ENCODE measurements at regions not wholly inside any gene's neighbourhood (a gene's known extent, or its start where the extent isn't known, plus 50 kb on each side); places are given as distances from the start of the nearest gene placed in this dataset.

GRCh38 chr20:4568361-4568959 is 117.8 kb upstream of the PRNP start:
- Histone ChIP-seq H3K4me1 (ENCODE audit: control insufficient read depth, insufficient read depth, low read length) (no peaks in the 10 kb centered on the region), H3K9me3 (ENCODE audit: control insufficient read depth, insufficient read depth, low read length) (no peaks in the 10 kb centered on the region), H3K4me3 (ENCODE audit: low read depth, low read length) (no peak overlapping the region), H3K27me3 (ENCODE audit: control insufficient read depth, insufficient read depth, low read length) (peaks cover 2% of the 10 kb centered on the region), H3K36me3 (ENCODE audit: control insufficient read depth, insufficient read depth, low read length) (no peaks in the 10 kb centered on the region), H3K27ac (ENCODE audit: low read depth, low read length) (no peak overlapping the region)
- DNase-seq (ENCODE audit: low read depth in 4 of 6, low spot score in 6 of 6), result no peak
- no CpG with 5 or more reads among the region's 4 CpGs for WGBS (ENCODE audit: insufficient coverage)

GRCh38 chr20:4567170-4567569 is 119.1 kb upstream of the PRNP start:
- no peak overlapping the region for H3K27ac ChIP-seq (ENCODE audit: low read depth, low read length)
- 100% methylated on average over 1 of the region's 2 CpGs for WGBS (ENCODE audit: insufficient coverage)

GRCh38 chr20:4563534-4563933 is 122.7 kb upstream of the PRNP start:
- 20% methylated on average over 2 of the region's 4 CpGs for WGBS (ENCODE audit: insufficient coverage)
- DNase-seq (ENCODE audit: low read depth in 4 of 6, low spot score in 6 of 6), result peak in 1 of 6 donors; percentile 43
- no peak overlapping the region for H3K27ac ChIP-seq (ENCODE audit: low read depth, low read length)
- H3K4me3 ChIP-seq (ENCODE audit: low read depth, low read length), result no peak overlapping the region
- H3K4me1 ChIP-seq (ENCODE audit: control insufficient read depth, insufficient read depth, low read length), result no peaks in the 10 kb centered on the region
- H3K27me3 ChIP-seq (ENCODE audit: control insufficient read depth, insufficient read depth, low read length), result no peaks in the 10 kb centered on the region
- no peaks in the 10 kb centered on the region for H3K9me3 ChIP-seq (ENCODE audit: control insufficient read depth, insufficient read depth, low read length)
- no peaks in the 10 kb centered on the region for H3K36me3 ChIP-seq (ENCODE audit: control insufficient read depth, insufficient read depth, low read length)

More at GRCh38 chr20:4567170-4567569, 119.1 kb upstream of the PRNP start:
- no peaks in the 10 kb centered on the region for H3K9me3 ChIP-seq (ENCODE audit: control insufficient read depth, insufficient read depth, low read length)
- no peaks in the 10 kb centered on the region for H3K4me1 ChIP-seq (ENCODE audit: control insufficient read depth, insufficient read depth, low read length)
- no peak for DNase-seq (ENCODE audit: low read depth in 4 of 6, low spot score in 6 of 6)
- no peak overlapping the region for H3K4me3 ChIP-seq (ENCODE audit: low read depth, low read length)
- H3K27me3 ChIP-seq (ENCODE audit: control insufficient read depth, insufficient read depth, low read length), result peaks cover 2% of the 10 kb centered on the region
- H3K36me3 ChIP-seq (ENCODE audit: control insufficient read depth, insufficient read depth, low read length), result no peaks in the 10 kb centered on the region

GRCh38 chr20:4563031-4563430 is 123.2 kb upstream of the PRNP start:
- H3K4me3 ChIP-seq (ENCODE audit: low read depth, low read length), result no peak overlapping the region
- peak in 1 of 6 donors; percentile 17 for DNase-seq (ENCODE audit: low read depth in 4 of 6, low spot score in 6 of 6)
- H3K27ac ChIP-seq (ENCODE audit: low read depth, low read length), result no peak overlapping the region
- no peaks in the 10 kb centered on the region for H3K27me3 ChIP-seq (ENCODE audit: control insufficient read depth, insufficient read depth, low read length)
- H3K36me3 ChIP-seq (ENCODE audit: control insufficient read depth, insufficient read depth, low read length), result no peaks in the 10 kb centered on the region
- H3K9me3 ChIP-seq (ENCODE audit: control insufficient read depth, insufficient read depth, low read length), result no peaks in the 10 kb centered on the region
- no peaks in the 10 kb centered on the region for H3K4me1 ChIP-seq (ENCODE audit: control insufficient read depth, insufficient read depth, low read length)

- H3K9me3 ChIP-seq (ENCODE audit: control insufficient read depth, insufficient read depth, low read length), result no peaks in the 10 kb centered on the region
- H3K27me3 ChIP-seq (ENCODE audit: control insufficient read depth, insufficient read depth, low read length), result no peaks in the 10 kb centered on the region
- no peak overlapping the region for H3K4me3 ChIP-seq (ENCODE audit: low read depth, low read length)
- H3K36me3 ChIP-seq (ENCODE audit: control insufficient read depth, insufficient read depth, low read length), result no peaks in the 10 kb centered on the region
- no peak for DNase-seq (ENCODE audit: low read depth in 4 of 6, low spot score in 6 of 6)
- H3K4me1 ChIP-seq (ENCODE audit: control insufficient read depth, insufficient read depth, low read length), result no peaks in the 10 kb centered on the region
- no CpG with 5 or more reads among the region's 2 CpGs for WGBS (ENCODE audit: insufficient coverage)
- H3K27ac ChIP-seq (ENCODE audit: low read depth, low read length), result no peak overlapping the region
Measured at GRCh38 chr20:4560667-4561066, 125.6 kb upstream of the PRNP start.

- WGBS (ENCODE audit: insufficient coverage), result 93% methylated on average over 1 of the region's 2 CpGs
- Histone ChIP-seq H3K27ac (ENCODE audit: low read depth, low read length) (no peak overlapping the region), H3K36me3 (ENCODE audit: control insufficient read depth, insufficient read depth, low read length) (no peaks in the 10 kb centered on the region), H3K9me3 (ENCODE audit: control insufficient read depth, insufficient read depth, low read length) (no peaks in the 10 kb centered on the region), H3K4me1 (ENCODE audit: control insufficient read depth, insufficient read depth, low read length) (no peaks in the 10 kb centered on the region), H3K4me3 (ENCODE audit: low read depth, low read length) (no peak overlapping the region), H3K27me3 (ENCODE audit: control insufficient read depth, insufficient read depth, low read length) (no peaks in the 10 kb centered on the region)
- no peak for DNase-seq (ENCODE audit: low read depth in 4 of 6, low spot score in 6 of 6)
Measured at GRCh38 chr20:4559906-4560305, 126.3 kb upstream of the PRNP start.

GRCh38 chr20:4559106-4559505 is 127.2 kb upstream of the PRNP start:
- DNase-seq (ENCODE audit: low read depth in 4 of 6, low spot score in 6 of 6), result no peak
- Histone ChIP-seq H3K4me1 (ENCODE audit: control insufficient read depth, insufficient read depth, low read length) (no peaks in the 10 kb centered on the region), H3K4me3 (ENCODE audit: low read depth, low read length) (no peak overlapping the region), H3K36me3 (ENCODE audit: control insufficient read depth, insufficient read depth, low read length) (no peaks in the 10 kb centered on the region), H3K27me3 (ENCODE audit: control insufficient read depth, insufficient read depth, low read length) (no peaks in the 10 kb centered on the region), H3K27ac (ENCODE audit: low read depth, low read length) (no peak overlapping the region), H3K9me3 (ENCODE audit: control insufficient read depth, insufficient read depth, low read length) (no peaks in the 10 kb centered on the region)

- H3K9me3 ChIP-seq (ENCODE audit: control insufficient read depth, insufficient read depth, low read length), result no peaks in the 10 kb centered on the region
- no peak overlapping the region for H3K27ac ChIP-seq (ENCODE audit: low read depth, low read length)
- H3K4me1 ChIP-seq (ENCODE audit: control insufficient read depth, insufficient read depth, low read length), result no peaks in the 10 kb centered on the region
- no peak for DNase-seq (ENCODE audit: low read depth in 4 of 6, low spot score in 6 of 6)
- no peaks in the 10 kb centered on the region for H3K36me3 ChIP-seq (ENCODE audit: control insufficient read depth, insufficient read depth, low read length)
- H3K27me3 ChIP-seq (ENCODE audit: control insufficient read depth, insufficient read depth, low read length), result no peaks in the 10 kb centered on the region
- no CpG with 5 or more reads among the region's 4 CpGs for WGBS (ENCODE audit: insufficient coverage)
- H3K4me3 ChIP-seq (ENCODE audit: low read depth, low read length), result no peak overlapping the region
Measured at GRCh38 chr20:4556781-4557180, 129.5 kb upstream of the PRNP start.

- Histone ChIP-seq H3K27ac (ENCODE audit: low read depth, low read length) (no peak overlapping the region), H3K27me3 (ENCODE audit: control insufficient read depth, insufficient read depth, low read length) (no peaks in the 10 kb centered on the region), H3K4me1 (ENCODE audit: control insufficient read depth, insufficient read depth, low read length) (no peaks in the 10 kb centered on the region), H3K4me3 (ENCODE audit: low read depth, low read length) (no peak overlapping the region), H3K9me3 (ENCODE audit: control insufficient read depth, insufficient read depth, low read length) (no peaks in the 10 kb centered on the region), H3K36me3 (ENCODE audit: control insufficient read depth, insufficient read depth, low read length) (no peaks in the 10 kb centered on the region)
- DNase-seq (ENCODE audit: low read depth in 4 of 6, low spot score in 6 of 6), result no peak
- 86% methylated on average over 4 of the region's 8 CpGs for WGBS (ENCODE audit: insufficient coverage)
Measured at GRCh38 chr20:4555188-4555890, 130.9 kb upstream of the PRNP start.

- peak in 1 of 6 donors; percentile 25 for DNase-seq (ENCODE audit: low read depth in 4 of 6, low spot score in 6 of 6)
- Histone ChIP-seq H3K36me3 (ENCODE audit: control insufficient read depth, insufficient read depth, low read length) (no peaks in the 10 kb centered on the region), H3K4me3 (ENCODE audit: low read depth, low read length) (no peak overlapping the region), H3K9me3 (ENCODE audit: control insufficient read depth, insufficient read depth, low read length) (no peaks in the 10 kb centered on the region), H3K27me3 (ENCODE audit: control insufficient read depth, insufficient read depth, low read length) (no peaks in the 10 kb centered on the region), H3K4me1 (ENCODE audit: control insufficient read depth, insufficient read depth, low read length) (no peaks in the 10 kb centered on the region), H3K27ac (ENCODE audit: low read depth, low read length) (no peak overlapping the region)
- no CpG with 5 or more reads among the region's 6 CpGs for WGBS (ENCODE audit: insufficient coverage)
Measured at GRCh38 chr20:4554346-4554745, 131.9 kb upstream of the PRNP start.
